Lung (tissue), 11 donors: ENCODE measurements at regions not wholly inside any gene's neighbourhood (a gene's known extent, or its start where the extent isn't known, plus 50 kb on each side); places are given as distances from the start of the nearest gene placed in this dataset.

Source experiments
- ATAC-seq: fragments of 200-7000 bp; cut with Tn5 transposase; one replicate; pipeline ENCODE4 v1.9.1; 2020; ENCODE audit warnings: moderate number of reproducible peaks; ENCODE audit not compliant: insufficient read depth, low FRiP score
- DNase-seq, 3 donors: peaks; one replicate each; pipeline ENCODE4 v3.0.0-alpha.2; 2013 to 2017
- H3K27ac ChIP-seq, 2 donors: one replicate each; pipeline ENCODE4 v1.5.1; 2013; ENCODE audit warnings: mild to moderate bottlenecking in 2 of 2, moderate library complexity in 2 of 2, control low read depth in 1 of 2, inconsistent platforms in 1 of 2, low read depth in 1 of 2, low read length in 1 of 2
- H3K27me3 ChIP-seq, 3 donors: one replicate each; pipeline ENCODE4 v1.5.1; 2013; ENCODE audit warnings: low read length in 2 of 3; ENCODE audit not compliant: control insufficient read depth in 3 of 3, insufficient read depth in 3 of 3
- H3K36me3 ChIP-seq, 4 donors: one replicate each; pipeline ENCODE4 v1.5.1; 2013; ENCODE audit warnings: low read length in 4 of 4, mild to moderate bottlenecking in 1 of 4, moderate library complexity in 1 of 4; ENCODE audit not compliant: control insufficient read depth in 4 of 4, insufficient read depth in 4 of 4
- H3K4me1 ChIP-seq, 5 donors: one replicate each; pipeline ENCODE4 v1.5.1; 2013; ENCODE audit warnings: low read length in 5 of 5, mild to moderate bottlenecking in 2 of 5, moderate library complexity in 1 of 5; ENCODE audit not compliant: control insufficient read depth in 5 of 5, insufficient read depth in 5 of 5
- H3K4me3 ChIP-seq: one replicate; pipeline ENCODE4 v1.5.1; 2013; ENCODE audit warnings: mild to moderate bottlenecking, control low read depth, moderate library complexity
- H3K9ac ChIP-seq, 2 donors: one replicate each; pipeline ENCODE4 v1.5.1; 2013; ENCODE audit warnings: low read length in 2 of 2, control low read depth in 1 of 2; ENCODE audit not compliant: insufficient read depth in 1 of 2
- H3K9me3 ChIP-seq, 4 donors: one replicate each; pipeline ENCODE4 v1.5.1; 2013; ENCODE audit warnings: low read length in 3 of 4, mild to moderate bottlenecking in 1 of 4, moderate library complexity in 1 of 4; ENCODE audit not compliant: control insufficient read depth in 4 of 4, insufficient read depth in 3 of 4
- CTCF ChIP-seq: IDR thresholded peaks from 2 replicates; pipeline ENCODE4 v1.5.1; 2012; ENCODE audit warnings: mild to moderate bottlenecking; ENCODE audit errors: control extremely low read depth, extremely low read depth
- WGBS, 2 donors: extraction: QIAGEN DNeasy Blood & Tissue Kit; methylation state at CpG; one replicate each; pipeline ENCODE4 v1.1.7; 2013; 5-methylcytosine and 5-hydroxymethylcytosine counted together
- donor health status: control.
- donor health status: control.
- donor health status: Bipolar disorder and iron deficiency.
- donor health status: healthy.
- donor health status: DM: yes; HTN: yes; CAD: no.

- no peak for TF ChIP-seq CTCF
- DNase-seq (no peak), ATAC-seq (no peak)
Measured at GRCh38 chr1:213737398-213738035, 250.3 kb upstream of the PROX1 start.

GRCh38 chr1:213738658-213739057 lies 249.1 kb upstream of the PROX1 start:
- TF ChIP-seq CTCF: no peak
- H3K9ac ChIP-seq: no peak overlapping the region
- no peaks in the 10 kb centered on the region for H3K27me3 ChIP-seq
- no peak overlapping the region for H3K4me3 ChIP-seq
- H3K9me3 ChIP-seq: peaks cover 0 to 2% (median 0%) of the 10 kb centered on the region in 4 donors
- no peaks in the 10 kb centered on the region for H3K36me3 ChIP-seq
- no peaks in the 10 kb centered on the region for H3K4me1 ChIP-seq
- ATAC-seq (no peak), DNase-seq (no peak)
- WGBS, 2 donors: 93 to 96% methylated on average over 2 of the region's 2 CpGs
- no peak overlapping the region for H3K27ac ChIP-seq

More at GRCh38 chr1:213737398-213738035, 250.3 kb upstream of the PROX1 start:
- Histone ChIP-seq H3K4me3 (no peak overlapping the region), H3K4me1 (no peaks in the 10 kb centered on the region), H3K27me3 (no peaks in the 10 kb centered on the region), H3K9ac (no peak overlapping the region), H3K9me3 (peaks cover 0 to 1% (median 0%) of the 10 kb centered on the region in 4 donors), H3K36me3 (no peaks in the 10 kb centered on the region), H3K27ac (no peak overlapping the region)
- WGBS, 2 donors: 73 to 88% methylated on average over 2 of the region's 2 CpGs

- no peak for TF ChIP-seq CTCF
- H3K27me3 ChIP-seq: peaks cover 0 to 2% (median 2%) of the 10 kb centered on the region in 3 donors
- ATAC-seq (no peak), DNase-seq (no peak)
- H3K36me3 ChIP-seq: no peaks in the 10 kb centered on the region
- no peak overlapping the region for H3K4me3 ChIP-seq
- 71 to 84% methylated on average over 4 of the region's 4 CpGs for WGBS, 2 donors
- H3K9ac ChIP-seq: no peak overlapping the region
- H3K9me3 ChIP-seq: peaks cover 0 to 5% (median 0%) of the 10 kb centered on the region in 4 donors
- H3K27ac ChIP-seq: no peak overlapping the region
- H3K4me1 ChIP-seq: no peaks in the 10 kb centered on the region
Measured at GRCh38 chr1:213742992-213743391, 244.8 kb upstream of the PROX1 start.

GRCh38 chr1:213744780-213745179 lies 243.0 kb upstream of the PROX1 start:
- no peak for TF ChIP-seq CTCF
- H3K4me1 ChIP-seq: no peaks in the 10 kb centered on the region
- 40 to 54% methylated on average over 3 of the region's 3 CpGs for WGBS, 2 donors

More at GRCh38 chr1:213744780-213745179, 243.0 kb upstream of the PROX1 start:
- no peak overlapping the region for H3K27ac ChIP-seq
- no peaks in the 10 kb centered on the region for H3K36me3 ChIP-seq
- H3K4me3 ChIP-seq: no peak overlapping the region
- ATAC-seq (no peak), DNase-seq (no peak)
- H3K9ac ChIP-seq: no peak overlapping the region
- peaks cover 0 to 2% (median 2%) of the 10 kb centered on the region in 3 donors for H3K27me3 ChIP-seq
- H3K9me3 ChIP-seq: peaks cover 0 to 5% (median 0%) of the 10 kb centered on the region in 4 donors
